A549 (cell line): ENCODE measurements at regions not wholly inside any gene's neighbourhood (a gene's known extent, or its start where the extent isn't known, plus 50 kb on each side); places are given as distances from the start of the nearest gene placed in this dataset.

ENCODE experiments used
- ATAC-seq, 2 experiments: fragments of 200-7000 bp in 1 of 2; fragments of >200 bp in 1 of 2; cut with Nextera tagmentation in 1 of 2; cut with Tn5 transposase in 1 of 2; 3 replicates each; pipeline versions ENCODE4 v1.8.0 to v1.9.1; 2018 to 2020; ENCODE audit warnings: mild to moderate bottlenecking in 1 of 2, moderate library complexity in 1 of 2
- CTCF ChIA-PET: fragments of 300-600 bp; sonication (Branson Sonifier 250); formaldehyde crosslinking; extraction: SDS; loops from one replicate; lab custom pipeline; 2021; ENCODE audit warnings: antibody characterized with exemption, inconsistent platforms; lab: Yijun Ruan, JAX
- POLR2A ChIA-PET: fragments of 350-600 bp; formaldehyde crosslinking; extraction: SDS; loops from one replicate; lab custom pipeline; 2021; ENCODE audit warnings: antibody characterized with exemption, inconsistent platforms; lab: Yijun Ruan, JAX
- DNase-seq, 2 experiments: peaks; one replicate each; pipeline versions ENCODE4 v3.0.0 to v3.0.0-alpha.2; 2011 to 2016; ENCODE audit warnings: low read depth in 1 of 2, low spot score in 1 of 2
- FAIRE-seq: peaks from 2 replicates; lab custom pipeline; 2011; peaks lifted over from hg19 to GRCh38; lab: Jason Lieb, UNC
- H3K27ac ChIP-seq, 2 experiments: fragments of >200 bp; sonication (Bioruptor Twin); formaldehyde crosslinking; 3 replicates each; pipeline ENCODE4 v1.5.1; 2016 to 2017
- H3K4me1 ChIP-seq: fragments of >200 bp; sonication (Bioruptor Twin); formaldehyde crosslinking; 3 replicates; pipeline ENCODE4 v1.6.1; 2016
- H3K4me2 ChIP-seq: fragments of >200 bp; sonication (Bioruptor Twin); formaldehyde crosslinking; 3 replicates; pipeline ENCODE4 v1.6.1; 2016
- H3K4me3 ChIP-seq: fragments of >200 bp; sonication (Bioruptor Twin); formaldehyde crosslinking; 3 replicates; pipeline ENCODE4 v1.5.1; 2016
- H3K9me3 ChIP-seq: fragments of >200 bp; sonication (Bioruptor Twin); formaldehyde crosslinking; 3 replicates; pipeline ENCODE4 v1.6.1; 2016
- CEBPB ChIP-seq, 2 experiments: fragments of >200 bp in 1 of 2; sonication (Bioruptor Twin) in 1 of 2; formaldehyde crosslinking in 1 of 2; IDR thresholded peaks; 2 replicates each; pipeline ENCODE4 v1.6.1; 2012 to 2016
- EHMT2 ChIP-seq: fragments of 200-600 bp; sonication (generic); IDR thresholded peaks from 2 replicates; pipeline ENCODE4 v1.6.1; 2016; ENCODE audit warnings: antibody characterized with exemption, low read depth, mild to moderate bottlenecking, moderate library complexity
- FOXS1 ChIP-seq: fragments of 250-450 bp; sonication (Bioruptor Pico); IDR thresholded peaks from 2 replicates; pipeline ENCODE4 v1.5.0; 2020; ENCODE audit warnings: mild to moderate bottlenecking, moderate library complexity
- HDAC2 ChIP-seq: fragments of 200-600 bp; sonication (generic); IDR thresholded peaks from 2 replicates; pipeline ENCODE4 v1.6.1; 2016
- HOXA7 ChIP-seq: fragments of 250-450 bp; sonication (Bioruptor Pico); IDR thresholded peaks from 2 replicates; pipeline ENCODE4 v1.5.0; 2020; ENCODE audit warnings: mild to moderate bottlenecking, moderate library complexity
- JUNB ChIP-seq: fragments of >200 bp; sonication (Bioruptor Twin); formaldehyde crosslinking; IDR thresholded peaks from 2 replicates; pipeline ENCODE4 v1.6.1; 2016
- KDM5A ChIP-seq: fragments of 200-600 bp; sonication (generic); IDR thresholded peaks from 2 replicates; pipeline ENCODE4 v1.6.1; 2016; ENCODE audit warnings: antibody characterized with exemption, mild to moderate bottlenecking
- MAFK ChIP-seq: fragments of 450-650 bp; IDR thresholded peaks from 2 replicates; pipeline ENCODE4 v1.6.1; 2014; ENCODE audit not compliant: partially characterized antibody
- MAZ ChIP-seq: fragments of 150-350 bp; IDR thresholded peaks from 2 replicates; pipeline ENCODE4 v1.6.1; 2014; ENCODE audit warnings: antibody characterized with exemption, low read depth, low read length, borderline replicate concordance
- NR3C1 ChIP-seq: fragments of >200 bp; sonication (Bioruptor Twin); formaldehyde crosslinking; IDR thresholded peaks from 3 replicates; pipeline ENCODE4 v1.6.1; 2017
- RAD21 ChIP-seq, 2 experiments: fragments of >200 bp in 1 of 2; sonication (Bioruptor Twin) in 1 of 2; formaldehyde crosslinking in 1 of 2; IDR thresholded peaks in 1 of 2; conservative IDR thresholded peaks in 1 of 2; 2 replicates in 1 of 2; 3 replicates in 1 of 2; pipeline ENCODE4 v1.6.1; 2012 to 2018; ENCODE audit warnings: inconsistent platforms in 1 of 2
- RARB ChIP-seq: fragments of 250-450 bp; sonication (Bioruptor Pico); IDR thresholded peaks from 2 replicates; pipeline ENCODE4 v1.8.0; 2021; ENCODE audit warnings: mild to moderate bottlenecking, moderate library complexity
- RCOR1 ChIP-seq: fragments of 150-350 bp; IDR thresholded peaks from 2 replicates; pipeline ENCODE4 v1.6.1; 2014; ENCODE audit warnings: antibody characterized with exemption, low read length, low read depth
- RFX5 ChIP-seq: fragments of 450-650 bp; IDR thresholded peaks from 2 replicates; pipeline ENCODE4 v1.7.1; 2014; ENCODE audit warnings: antibody characterized with exemption, mild to moderate bottlenecking, moderate library complexity
- RNF2 ChIP-seq: fragments of 200-600 bp; sonication (generic); IDR thresholded peaks from 2 replicates; pipeline ENCODE4 v1.6.1; 2016; ENCODE audit warnings: low read depth, mild to moderate bottlenecking, antibody characterized with exemption, moderate library complexity, borderline replicate concordance
- SMC3 ChIP-seq: fragments of >200 bp; sonication (Bioruptor Twin); formaldehyde crosslinking; IDR thresholded peaks from 3 replicates; pipeline ENCODE4 v1.6.1; 2018; ENCODE audit warnings: inconsistent platforms
- TFCP2L1 ChIP-seq: fragments of 250-450 bp; sonication (Bioruptor Pico); IDR thresholded peaks from 2 replicates; pipeline ENCODE4 v1.5.0; 2021; ENCODE audit warnings: mild to moderate bottlenecking
- WGBS: methylation state at CpG from one replicate; pipeline ENCODE4 v1.1.6; 2017; ENCODE audit errors: missing lambda C conversion rate; 5-methylcytosine and 5-hydroxymethylcytosine counted together
- TF ChIP-seq, protein P1 (sequence below): fragments of 450-650 bp; IDR thresholded peaks from 2 replicates; pipeline ENCODE4 v1.6.1; 2014; ENCODE audit warnings: antibody characterized with exemption
- TF ChIP-seq, protein P2 (sequence below): fragments of >200 bp; sonication (Bioruptor Twin); formaldehyde crosslinking; IDR thresholded peaks from 3 replicates; pipeline ENCODE4 v1.5.1; 2016
- TF ChIP-seq, protein P3 (sequence below): IDR thresholded peaks from 2 replicates; pipeline ENCODE4 v1.6.1; 2012

DNA sequence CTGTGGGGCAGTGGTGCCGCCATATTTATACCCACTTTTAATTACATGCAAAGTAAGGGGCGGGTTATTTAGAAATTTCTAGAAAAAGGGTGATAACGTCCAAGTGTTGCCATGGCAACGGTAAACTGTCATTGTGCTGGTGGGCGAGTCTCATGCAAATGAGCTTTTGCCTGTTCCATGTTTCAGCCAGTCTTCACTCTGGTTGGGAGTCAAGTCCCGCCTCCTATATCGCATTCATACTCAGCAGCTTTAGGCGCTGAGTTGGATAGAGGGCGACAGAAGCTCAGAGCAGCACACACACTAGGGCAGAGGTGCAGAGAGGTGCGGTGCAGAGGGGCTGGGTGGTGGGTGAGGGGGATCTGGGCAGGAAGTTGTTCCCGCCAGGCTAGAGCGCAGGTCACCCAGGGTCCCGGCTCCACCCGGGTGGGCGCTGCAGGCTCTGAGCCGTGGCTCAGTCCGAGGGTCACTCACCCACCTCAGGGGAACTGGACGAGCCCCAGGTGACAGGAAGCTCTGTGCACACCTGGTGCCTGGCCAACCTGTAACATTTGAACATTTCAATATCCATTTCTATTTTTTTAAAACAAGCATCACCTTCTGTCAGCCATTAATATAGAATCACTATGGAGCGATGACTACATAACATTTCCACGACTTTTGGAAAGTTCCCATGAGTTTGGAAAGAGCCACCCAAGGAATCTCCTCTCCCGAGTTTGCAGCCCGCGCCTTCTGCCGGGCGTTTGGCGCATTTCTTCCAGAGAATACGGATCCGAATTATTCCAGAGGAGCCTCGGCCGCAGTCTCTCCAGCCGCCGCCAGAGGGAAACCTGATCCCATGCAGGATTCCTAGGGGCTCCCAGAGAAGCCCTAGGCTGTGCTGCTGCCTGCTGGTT is 89.1 kb upstream of the PHACTR3 start:
- no peak overlapping the region for H3K4me3 ChIP-seq

DNA sequence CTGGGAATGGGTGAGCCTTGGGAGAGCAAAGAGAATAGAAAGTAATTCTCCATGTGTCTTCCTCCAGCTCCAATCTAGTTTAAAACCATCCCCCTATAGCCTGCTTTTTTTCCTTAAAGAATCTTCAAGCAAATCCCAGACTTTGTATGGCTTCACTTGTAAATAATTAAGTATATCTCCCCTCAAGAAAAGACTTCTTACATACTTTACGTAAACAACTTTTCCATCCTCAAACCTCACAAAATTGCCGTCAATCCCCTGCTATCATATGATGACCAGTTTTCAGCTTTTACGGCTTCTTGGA is 88.5 kb upstream of the PHACTR3 start:
- FAIRE-seq (no peak), ATAC-seq (no peak), DNase-seq (no peak)
- H3K4me1 ChIP-seq = no peaks in the 10 kb centered on the region
- TF ChIP-seq, protein P1, sequence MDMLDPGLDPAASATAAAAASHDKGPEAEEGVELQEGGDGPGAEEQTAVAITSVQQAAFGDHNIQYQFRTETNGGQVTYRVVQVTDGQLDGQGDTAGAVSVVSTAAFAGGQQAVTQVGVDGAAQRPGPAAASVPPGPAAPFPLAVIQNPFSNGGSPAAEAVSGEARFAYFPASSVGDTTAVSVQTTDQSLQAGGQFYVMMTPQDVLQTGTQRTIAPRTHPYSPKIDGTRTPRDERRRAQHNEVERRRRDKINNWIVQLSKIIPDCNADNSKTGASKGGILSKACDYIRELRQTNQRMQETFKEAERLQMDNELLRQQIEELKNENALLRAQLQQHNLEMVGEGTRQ = no peak
- TF ChIP-seq HOXA7 (no peak), RARB (CRISPR knock-in tag) (no peak), FOXS1 (no peak), EHMT2 (no peak), RAD21 (conservative IDR thresholded peaks at IDR 0.05 in 1 of 2, IDR thresholded peaks at IDR 0.05 in 1 of 2) (no peak), KDM5A (no peak), CEBPB (IDR thresholded peaks at IDR 0.05) (no peak), HDAC2 (no peak), RNF2 (no peak), MAFK (no peak), RCOR1 (no peak), TFCP2L1 (no peak), JUNB (no peak), RFX5 (no peak), MAZ (no peak)
- TF ChIP-seq, protein P2, sequence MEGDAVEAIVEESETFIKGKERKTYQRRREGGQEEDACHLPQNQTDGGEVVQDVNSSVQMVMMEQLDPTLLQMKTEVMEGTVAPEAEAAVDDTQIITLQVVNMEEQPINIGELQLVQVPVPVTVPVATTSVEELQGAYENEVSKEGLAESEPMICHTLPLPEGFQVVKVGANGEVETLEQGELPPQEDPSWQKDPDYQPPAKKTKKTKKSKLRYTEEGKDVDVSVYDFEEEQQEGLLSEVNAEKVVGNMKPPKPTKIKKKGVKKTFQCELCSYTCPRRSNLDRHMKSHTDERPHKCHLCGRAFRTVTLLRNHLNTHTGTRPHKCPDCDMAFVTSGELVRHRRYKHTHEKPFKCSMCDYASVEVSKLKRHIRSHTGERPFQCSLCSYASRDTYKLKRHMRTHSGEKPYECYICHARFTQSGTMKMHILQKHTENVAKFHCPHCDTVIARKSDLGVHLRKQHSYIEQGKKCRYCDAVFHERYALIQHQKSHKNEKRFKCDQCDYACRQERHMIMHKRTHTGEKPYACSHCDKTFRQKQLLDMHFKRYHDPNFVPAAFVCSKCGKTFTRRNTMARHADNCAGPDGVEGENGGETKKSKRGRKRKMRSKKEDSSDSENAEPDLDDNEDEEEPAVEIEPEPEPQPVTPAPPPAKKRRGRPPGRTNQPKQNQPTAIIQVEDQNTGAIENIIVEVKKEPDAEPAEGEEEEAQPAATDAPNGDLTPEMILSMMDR = no peak
- WGBS = 48% methylated on average over 3 of the region's 3 CpGs
- no peak overlapping the region for H3K27ac ChIP-seq
- ChIA-PET POLR2A (no interaction called here), CTCF (interaction anchor here (0.9 to 8.3 kb wide), 7 partner anchors 9 to 368 kb away, joined by 3 to 86 read pairs (median 6); no protein-coding TSS in a partner anchor)
- H3K9me3 ChIP-seq = no peaks in the 10 kb centered on the region
- H3K4me3 ChIP-seq = no peak overlapping the region
- no peak overlapping the region for H3K4me2 ChIP-seq

More for the DNA sequence above, 89.1 kb upstream of the PHACTR3 start:
- no peaks in the 10 kb centered on the region for H3K4me1 ChIP-seq
- H3K4me2 ChIP-seq = no peak overlapping the region
- H3K27ac ChIP-seq = no peak overlapping the region
- ChIA-PET CTCF (interaction anchor here (0.7 to 8.3 kb wide), 11 partner anchors 8 to 367 kb away, joined by 3 to 86 read pairs (median 4); no protein-coding TSS in a partner anchor), POLR2A (no interaction called here)
- FAIRE-seq (no peak), DNase-seq (peak; percentile 68 to 88), ATAC-seq (peak; percentile 93 to 97)
- 16% methylated on average over 32 of the region's 32 CpGs for WGBS
- TF ChIP-seq, protein P2 = peak; percentile 70
- TF ChIP-seq, protein P3, sequence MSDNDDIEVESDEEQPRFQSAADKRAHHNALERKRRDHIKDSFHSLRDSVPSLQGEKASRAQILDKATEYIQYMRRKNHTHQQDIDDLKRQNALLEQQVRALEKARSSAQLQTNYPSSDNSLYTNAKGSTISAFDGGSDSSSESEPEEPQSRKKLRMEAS = no peak
- TF ChIP-seq RAD21 (conservative IDR thresholded peaks at IDR 0.05 in 1 of 2, IDR thresholded peaks at IDR 0.05 in 1 of 2) = peak; percentile 61 to 62
- TF ChIP-seq NR3C1 = no peak
- peak; percentile 51 for TF ChIP-seq SMC3
- no peaks in the 10 kb centered on the region for H3K9me3 ChIP-seq
